Adrenal gland (tissue), 5 donors: ENCODE measurements at regions not wholly inside any gene's neighbourhood (a gene's known extent, or its start where the extent isn't known, plus 50 kb on each side); places are given as distances from the start of the nearest gene placed in this dataset.

Experiments
- CTCF ChIP-seq, 6 experiments: fragments of 450-650 bp in 4 of 6; fragments of 200-600 bp in 2 of 6; sonication (generic) in 1 of 6; IDR thresholded peaks; 1 replicate in 5 of 6; 2 replicates in 1 of 6; pipeline versions ENCODE4 v1.5.1 to v1.8.0; 2016 to 2021; ENCODE audit warnings: antibody characterized with exemption in 6 of 6, mild to moderate bottlenecking in 2 of 6, moderate library complexity in 1 of 6
- POLR2A ChIP-seq, 2 donors: fragments of 450-650 bp; IDR thresholded peaks; one replicate each; pipeline ENCODE4 v1.6.1; 2017; ENCODE audit warnings: antibody characterized with exemption in 2 of 2, mild to moderate bottlenecking in 2 of 2, moderate library complexity in 1 of 2
- donor health status: DM: no; HTN: no; CAD: no.

DNA sequence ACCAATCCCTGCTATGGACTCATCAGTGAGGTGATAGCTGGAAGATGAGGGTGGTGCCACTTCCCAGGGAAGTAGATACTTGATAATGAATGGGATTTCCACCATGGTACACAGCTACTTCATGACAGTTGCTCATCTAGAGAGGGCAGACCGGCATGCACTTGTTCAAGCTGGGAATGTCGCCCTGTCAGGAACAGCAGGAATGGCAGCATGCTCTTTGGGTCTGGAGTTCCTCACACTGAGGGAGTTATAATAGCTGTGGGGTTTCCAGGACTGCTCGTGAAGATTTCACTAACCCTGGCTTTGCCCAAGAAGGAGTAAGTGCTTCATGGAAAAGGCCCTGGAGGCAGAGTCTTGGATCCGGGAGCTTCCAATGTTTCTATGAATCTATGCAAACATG is 129.2 kb downstream of the PSMG1 start:
- TF ChIP-seq CTCF (IDR thresholded peaks at IDR 0.05) (no peak), POLR2A (IDR thresholded peaks at IDR 0.05) (no peak)
